HepG2 (cell line): ENCODE measurements at regions not wholly inside any gene's neighbourhood (a gene's known extent, or its start where the extent isn't known, plus 50 kb on each side); places are given as distances from the start of the nearest gene placed in this dataset.

Source experiments
- ATAC-seq: fragments of 200-7000 bp; cut with Tn5 transposase; 3 replicates; pipeline ENCODE4 v1.9.1; 2020; ENCODE audit warnings: mild to moderate bottlenecking, moderate library complexity
- BruUV-seq: library from RNA; stranded (reverse); fragments of 400-500 nt; replicated peaks from 2 replicates; lab custom pipeline; 2021; lab: Mats Ljungman, UMichigan
- CTCF ChIA-PET: fragments of 300-600 bp; formaldehyde crosslinking; extraction: SDS; loops from one replicate; lab custom pipeline; 2021; ENCODE audit warnings: low total read pairs, inconsistent platforms, low intra/inter-chr PET ratio; lab: Yijun Ruan, JAX
- POLR2A ChIA-PET: fragments of 350-600 bp; sonication (Branson Sonifier 250); formaldehyde crosslinking; loops from one replicate; lab custom pipeline; 2020; ENCODE audit warnings: antibody characterized with exemption, inconsistent platforms; lab: Yijun Ruan, JAX
- DNase-seq: peaks from one replicate; pipeline ENCODE4 v3.0.0-alpha.2; 2015; ENCODE audit warnings: low spot score
- FAIRE-seq: peaks from 3 replicates; lab custom pipeline; 2011; peaks lifted over from hg19 to GRCh38; lab: Jason Lieb, UNC
- H2AFZ ChIP-seq: one replicate; pipeline ENCODE4 v1.6.1; 2011; ENCODE audit warnings: low read length, inconsistent platforms
- H3K27ac ChIP-seq: fragments of 300-600 bp; 3 replicates; pipeline ENCODE4 v1.8.0; 2011; ENCODE audit warnings: mixed run types, mild to moderate bottlenecking, mixed read lengths, low read length, inconsistent platforms; ENCODE audit not compliant: insufficient read depth; ENCODE audit errors: extremely low read length
- H3K27me3 ChIP-seq, 2 experiments: fragments of 200-600 bp in 1 of 2; 2 replicates in 1 of 2; 3 replicates in 1 of 2; pipeline versions ENCODE4 v1.6.0 to v1.8.0; 2011; ENCODE audit warnings: low read length in 2 of 2, mild to moderate bottlenecking in 2 of 2, moderate library complexity in 2 of 2, inconsistent platforms in 1 of 2; ENCODE audit not compliant: insufficient read depth in 2 of 2, control insufficient read depth in 1 of 2
- H3K36me3 ChIP-seq, 2 experiments: fragments of 200-600 bp in 1 of 2; replicated peaks in 1 of 2; 2 replicates in 1 of 2; 3 replicates in 1 of 2; pipeline versions ENCODE4 v1.5.1 to v1.8.0; 2011; ENCODE audit warnings: low read length in 2 of 2, inconsistent platforms in 1 of 2; ENCODE audit not compliant: insufficient read depth in 2 of 2, control insufficient read depth in 1 of 2
- H3K4me1 ChIP-seq: 2 replicates; pipeline ENCODE4 v1.5.1; 2012; ENCODE audit warnings: low read length, inconsistent platforms; ENCODE audit not compliant: insufficient read depth
- H3K4me2 ChIP-seq: 2 replicates; pipeline ENCODE4 v1.6.0; 2011; ENCODE audit warnings: low read depth, low read length, inconsistent platforms
- H3K4me3 ChIP-seq, 3 experiments: fragments of 200-600 bp in 1 of 3; sonication (generic), shearing (Covaris generic) in 1 of 3; replicated peaks in 1 of 3; 2 replicates each; pipeline ENCODE4 v1.5.1; 2011 to 2016; ENCODE audit warnings: low read length in 3 of 3, inconsistent platforms in 2 of 3, low read depth in 2 of 3, mild to moderate bottlenecking in 2 of 3, control low read depth in 1 of 3, mixed read lengths in 1 of 3; ENCODE audit not compliant: insufficient read depth in 1 of 3
- H3K79me2 ChIP-seq: one replicate; pipeline ENCODE4 v1.6.1; 2011; ENCODE audit warnings: low read length, inconsistent platforms; ENCODE audit not compliant: insufficient read depth
- H3K9ac ChIP-seq: 2 replicates; pipeline ENCODE4 v1.6.0; 2011; ENCODE audit warnings: mild to moderate bottlenecking, low read depth, low read length, inconsistent platforms; ENCODE audit not compliant: insufficient read depth
- H3K9me3 ChIP-seq: 2 replicates; pipeline ENCODE4 v1.5.1; 2012; ENCODE audit warnings: mild to moderate bottlenecking, low read length
- H4K20me1 ChIP-seq: 2 replicates; pipeline ENCODE4 v1.6.0; 2011; ENCODE audit warnings: inconsistent platforms, mild to moderate bottlenecking, low read length, moderate library complexity; ENCODE audit not compliant: insufficient read depth
- HBP1 ChIP-seq: IDR thresholded peaks from 2 replicates; pipeline ENCODE4 v1.6.1; 2016; ENCODE audit warnings: low read depth, control low read depth
- MAFK ChIP-seq, 2 experiments: IDR thresholded peaks in 1 of 2; conservative IDR thresholded peaks in 1 of 2; 2 replicates each; pipeline ENCODE4 v1.6.1; 2011; ENCODE audit warnings: improper control_type of control experiment in 2 of 2, low read length in 2 of 2
- RFX3 ChIP-seq: IDR thresholded peaks from 2 replicates; pipeline ENCODE4 v1.6.1; 2016; ENCODE audit warnings: missing biosample characterization, missing genetic modification reagents
- SRSF9 ChIP-seq: fragments of 200-400 bp; formaldehyde crosslinking; IDR thresholded peaks from 2 replicates; pipeline ENCODE4 v1.6.1; 2018; ENCODE audit warnings: borderline replicate concordance, mild to moderate bottlenecking, low read depth, low read length; ENCODE audit not compliant: insufficient read depth, poor library complexity, severe bottlenecking
- ZBTB2 ChIP-seq: sonication (generic); formaldehyde crosslinking; IDR thresholded peaks from 2 replicates; pipeline ENCODE4 v1.8.0; 2022; ENCODE audit warnings: low read depth, missing genetic modification reagents
- ZHX1 ChIP-seq: sonication (generic); formaldehyde crosslinking; IDR thresholded peaks from 2 replicates; pipeline ENCODE4 v1.8.1; 2022; ENCODE audit warnings: low read depth, mild to moderate bottlenecking, missing genetic modification reagents
- ZNF362 ChIP-seq: sonication (generic); formaldehyde crosslinking; IDR thresholded peaks from 2 replicates; pipeline ENCODE4 v1.4.0; 2020; ENCODE audit warnings: missing genetic modification reagents, mild to moderate bottlenecking, borderline replicate concordance
- WGBS: methylation state at CpG from one replicate; pipeline ENCODE4 v1.1.6; 2017; ENCODE audit warnings: low lambda C conversion rate; 5-methylcytosine and 5-hydroxymethylcytosine counted together
- in situ Hi-C: cut with HindIII; loops from 2 replicates; pipeline ENCODE4 v1.10.0; 2017; ENCODE audit warnings: low pct_unique_long_range_greater_than_20kb; ENCODE audit not compliant: extremely low pct_ligation_motif_present
- intact Hi-C: fragments of 100-400 bp; cut with micrococcal nuclease; formaldehyde crosslinking; loops from one replicate; pipeline ENCODE4 v1.10.0; 2022; ENCODE audit not compliant: unreplicated experiment
- TF ChIP-seq, protein P1 (sequence below), 2 experiments: fragments of 450-650 bp in 1 of 2; sonication (generic) in 1 of 2; formaldehyde crosslinking; IDR thresholded peaks; 2 replicates each; pipeline versions ENCODE4 v1.5.0 to v1.8.0; 2020 to 2022; ENCODE audit warnings: mild to moderate bottlenecking in 1 of 2, missing genetic modification reagents in 1 of 2

- POLR2A ChIA-PET: no interaction called here
- intact Hi-C loops: no loop called here
- H3K27ac ChIP-seq: no peak overlapping the region
- ATAC-seq: no peak
- H4K20me1 ChIP-seq: no peaks in the 10 kb centered on the region
- no peaks in the 10 kb centered on the region for H3K79me2 ChIP-seq
- no peaks in the 10 kb centered on the region for H3K27me3 ChIP-seq
- H3K9ac ChIP-seq: no peak overlapping the region
- no peaks in the 10 kb centered on the region for H3K9me3 ChIP-seq
- no TSS peak for BruUV-seq
- no peak overlapping the region for H3K4me2 ChIP-seq
- no peaks in the 10 kb centered on the region for H3K36me3 ChIP-seq
- DNase-seq: no peak
- in situ Hi-C loops: loop anchor here (25.0 kb wide), 1 partner anchor 338 kb away; no protein-coding TSS in a partner anchor
- CTCF ChIA-PET: no interaction called here
- TF ChIP-seq SRSF9: no peak
- 0 out of 4 replicates have a peak, but pooled peaks of 1 of the 2 experiments have one; percentile 6 for TF ChIP-seq MAFK (conservative IDR thresholded peaks at IDR 0.05 in 1 of 2, IDR thresholded peaks at IDR 0.05 in 1 of 2; ENCODE audit: low read length in 2 of 2)
- H2AFZ ChIP-seq: no peak overlapping the region
- FAIRE-seq: no peak
- no peak overlapping the region for H3K4me3 ChIP-seq
- 0% methylated on average over 1 of the region's 1 CpG for WGBS
- H3K4me1 ChIP-seq: no peaks in the 10 kb centered on the region
Observed at GRCh38 chr13:76000131-76000530, 364.0 kb downstream of the LMO7 start.

DNA sequence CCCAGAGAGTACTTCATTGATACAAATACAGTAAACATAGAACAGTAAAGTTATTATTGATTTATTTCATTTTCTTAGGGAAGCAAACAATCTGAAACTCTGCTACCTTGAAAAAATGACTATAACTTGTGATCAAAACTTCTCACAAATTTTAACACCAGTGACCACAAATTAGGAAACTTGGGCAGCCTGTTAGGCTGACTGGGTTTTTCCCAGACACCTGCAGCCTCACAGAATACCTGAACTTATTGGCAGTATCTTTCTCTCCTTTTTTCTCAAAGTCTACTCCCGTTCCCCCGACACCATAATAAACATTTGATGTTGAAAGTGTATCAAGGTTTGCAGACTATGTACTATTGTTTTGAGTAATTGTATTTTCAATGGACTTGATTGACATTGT lies 360.5 kb downstream of the LMO7 start:
- Histone ChIP-seq H3K4me1 (no peaks in the 10 kb centered on the region), H3K9me3 (no peaks in the 10 kb centered on the region), H4K20me1 (no peaks in the 10 kb centered on the region), H3K9ac (no peak overlapping the region), H3K27me3 (no peaks in the 10 kb centered on the region), H3K4me2 (no peak overlapping the region), H3K36me3 (no peaks in the 10 kb centered on the region), H3K27ac (no peak overlapping the region), H3K79me2 (no peaks in the 10 kb centered on the region), H3K4me3 (no peak overlapping the region), H2AFZ (no peak overlapping the region)
- CTCF ChIA-PET: no interaction called here
- no peak for DNase-seq
- intact Hi-C loops: no loop called here
- no peak for ATAC-seq
- POLR2A ChIA-PET: no interaction called here
- no TSS peak for BruUV-seq
- in situ Hi-C loops: no loop called here
- no peak for FAIRE-seq
- WGBS: 0% methylated on average over 2 of the region's 2 CpGs
- no peak for TF ChIP-seq ZHX1
- no peak for TF ChIP-seq RFX3
- TF ChIP-seq, protein P1, sequence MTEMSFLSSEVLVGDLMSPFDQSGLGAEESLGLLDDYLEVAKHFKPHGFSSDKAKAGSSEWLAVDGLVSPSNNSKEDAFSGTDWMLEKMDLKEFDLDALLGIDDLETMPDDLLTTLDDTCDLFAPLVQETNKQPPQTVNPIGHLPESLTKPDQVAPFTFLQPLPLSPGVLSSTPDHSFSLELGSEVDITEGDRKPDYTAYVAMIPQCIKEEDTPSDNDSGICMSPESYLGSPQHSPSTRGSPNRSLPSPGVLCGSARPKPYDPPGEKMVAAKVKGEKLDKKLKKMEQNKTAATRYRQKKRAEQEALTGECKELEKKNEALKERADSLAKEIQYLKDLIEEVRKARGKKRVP (CRISPR knock-in tag; IDR thresholded peaks at IDR 0.05): no peak
- no peak for TF ChIP-seq ZBTB2 (CRISPR knock-in tag)
- TF ChIP-seq ZNF362: no peak
- TF ChIP-seq HBP1 (CRISPR knock-in tag): no peak
